Glutamatergic neuron (in vitro differentiated cells): ENCODE measurements at regions not wholly inside any gene's neighbourhood (a gene's known extent, or its start where the extent isn't known, plus 50 kb on each side); places are given as distances from the start of the nearest gene placed in this dataset.

Experiments
- DNase-seq: peaks from one replicate; pipeline ENCODE4 v3.0.0; 2022
- H3K27ac Mint-ChIP-seq: one replicate; pipeline ENCODE4 v1.8.0; 2020; ENCODE audit warnings: mild to moderate bottlenecking, mixed read lengths, inconsistent platforms; ENCODE audit not compliant: unreplicated experiment
- H3K27me3 Mint-ChIP-seq: one replicate; pipeline ENCODE4 v1.8.0; 2020; ENCODE audit warnings: mild to moderate bottlenecking, moderate library complexity, mixed read lengths, inconsistent platforms; ENCODE audit not compliant: unreplicated experiment
- H3K36me3 Mint-ChIP-seq: one replicate; pipeline ENCODE4 v1.8.0; 2020; ENCODE audit warnings: mild to moderate bottlenecking, mixed read lengths, inconsistent platforms; ENCODE audit not compliant: unreplicated experiment
- H3K4me1 Mint-ChIP-seq: one replicate; pipeline ENCODE4 v1.8.0; 2020; ENCODE audit warnings: mild to moderate bottlenecking, low read depth, mixed read lengths, inconsistent platforms; ENCODE audit not compliant: unreplicated experiment
- H3K4me3 Mint-ChIP-seq: one replicate; pipeline ENCODE4 v1.8.0; 2020; ENCODE audit warnings: mild to moderate bottlenecking, mixed read lengths, inconsistent platforms; ENCODE audit not compliant: unreplicated experiment
- H3K9me3 Mint-ChIP-seq: one replicate; pipeline ENCODE4 v1.8.0; 2020; ENCODE audit warnings: mild to moderate bottlenecking, moderate library complexity, mixed read lengths, inconsistent platforms; ENCODE audit not compliant: unreplicated experiment
- CTCF ChIP-seq: fragments of 200-600 bp; sonication (generic); IDR thresholded peaks from one replicate; pipeline ENCODE4 v1.5.0; 2021; ENCODE audit not compliant: partially characterized antibody, unreplicated experiment

- no peaks in the 10 kb centered on the region for H3K9me3 Mint-ChIP-seq
Observed at GRCh38 chr1:98099501-98099900, 178.7 kb upstream of the DPYD start.

GRCh38 chr1:98098473-98098872, 177.6 kb upstream of the DPYD start:
- H3K4me3 Mint-ChIP-seq: no peak overlapping the region
- no peaks in the 10 kb centered on the region for H3K36me3 Mint-ChIP-seq
- peaks cover 3% of the 10 kb centered on the region for H3K27me3 Mint-ChIP-seq
- H3K27ac Mint-ChIP-seq: no peak overlapping the region
- no peak for TF ChIP-seq CTCF
- DNase-seq: no peak
- no peaks in the 10 kb centered on the region for H3K4me1 Mint-ChIP-seq
- H3K9me3 Mint-ChIP-seq: no peaks in the 10 kb centered on the region

More at GRCh38 chr1:98099501-98099900, 178.7 kb upstream of the DPYD start:
- no peak for DNase-seq
- no peaks in the 10 kb centered on the region for H3K4me1 Mint-ChIP-seq
- H3K4me3 Mint-ChIP-seq: no peak overlapping the region
- no peak overlapping the region for H3K27ac Mint-ChIP-seq
- H3K27me3 Mint-ChIP-seq: peaks cover 2% of the 10 kb centered on the region
- H3K36me3 Mint-ChIP-seq: no peaks in the 10 kb centered on the region
- no peak for TF ChIP-seq CTCF

GRCh38 chr1:98090351-98090750, 169.5 kb upstream of the DPYD start:
- H3K27me3 Mint-ChIP-seq: peaks cover 3% of the 10 kb centered on the region
- DNase-seq: no peak
- no peak overlapping the region for H3K27ac Mint-ChIP-seq
- no peaks in the 10 kb centered on the region for H3K9me3 Mint-ChIP-seq
- H3K4me1 Mint-ChIP-seq: no peaks in the 10 kb centered on the region
- H3K4me3 Mint-ChIP-seq: no peak overlapping the region
- no peaks in the 10 kb centered on the region for H3K36me3 Mint-ChIP-seq
- TF ChIP-seq CTCF: no peak

GRCh38 chr1:98088381-98088780, 167.5 kb upstream of the DPYD start:
- H3K27ac Mint-ChIP-seq: no peak overlapping the region
- DNase-seq: no peak
- TF ChIP-seq CTCF: no peak

GRCh38 chr1:98086796-98087441, 166.1 kb upstream of the DPYD start:
- H3K9me3 Mint-ChIP-seq: no peaks in the 10 kb centered on the region
- peaks cover 2% of the 10 kb centered on the region for H3K27me3 Mint-ChIP-seq
- no peak overlapping the region for H3K4me3 Mint-ChIP-seq
- no peak overlapping the region for H3K27ac Mint-ChIP-seq
- no peaks in the 10 kb centered on the region for H3K4me1 Mint-ChIP-seq
- H3K36me3 Mint-ChIP-seq: no peaks in the 10 kb centered on the region
- no peak for TF ChIP-seq CTCF
- DNase-seq: no peak

More at GRCh38 chr1:98088381-98088780, 167.5 kb upstream of the DPYD start:
- Mint-ChIP-seq H3K4me1 (no peaks in the 10 kb centered on the region), H3K27me3 (peaks cover 2% of the 10 kb centered on the region), H3K9me3 (no peaks in the 10 kb centered on the region), H3K36me3 (no peaks in the 10 kb centered on the region), H3K4me3 (no peak overlapping the region)
